H1 (cell line): ENCODE measurements at regions not wholly inside any gene's neighbourhood (a gene's known extent, or its start where the extent isn't known, plus 50 kb on each side); places are given as distances from the start of the nearest gene placed in this dataset.

Experiments
- CTCF ChIA-PET: fragments of 300-600 bp; sonication (Branson Sonifier 250); formaldehyde crosslinking; loops from one replicate; lab custom pipeline; 2021; ENCODE audit not compliant: partially characterized antibody; lab: Charles Lee
- POLR2A ChIA-PET: fragments of 300-600 bp; sonication (Branson Sonifier 250); formaldehyde crosslinking; loops from one replicate; lab custom pipeline; 2021; ENCODE audit warnings: inconsistent platforms; ENCODE audit not compliant: partially characterized antibody; lab: Charles Lee
- DNase-seq, 2 experiments: peaks; one replicate each; pipeline versions ENCODE4 v3.0.0 to v3.0.0-alpha.2; 2010 to 2022; ENCODE audit warnings: low spot score in 2 of 2, low read depth in 1 of 2, mixed read lengths in 1 of 2
- FAIRE-seq: peaks from 2 replicates; lab custom pipeline; 2011; peaks lifted over from hg19 to GRCh38; lab: Jason Lieb, UNC
- H2AFZ ChIP-seq: 2 replicates; pipeline ENCODE4 v1.8.1; 2012; ENCODE audit warnings: low read length, inconsistent platforms
- H2AK5ac ChIP-seq: 2 replicates; pipeline ENCODE4 v1.6.1; 2013; ENCODE audit warnings: low read depth, low read length
- H2BK120ac ChIP-seq: replicated peaks from 2 replicates; pipeline ENCODE3; 2013; ENCODE audit warnings: low read depth, low read length, inconsistent platforms
- H2BK12ac ChIP-seq: 2 replicates; pipeline ENCODE4 v1.6.1; 2013; ENCODE audit warnings: low read depth, low read length
- H2BK15ac ChIP-seq: 2 replicates; pipeline ENCODE4 v1.6.1; 2013; ENCODE audit warnings: low read length
- H2BK20ac ChIP-seq: 2 replicates; pipeline ENCODE4 v1.6.1; 2013; ENCODE audit warnings: low read length
- H2BK5ac ChIP-seq: 2 replicates; pipeline ENCODE4 v1.6.1; 2013; ENCODE audit warnings: low read depth, low read length
- H3K14ac ChIP-seq: 2 replicates; pipeline ENCODE4 v1.6.1; 2013; ENCODE audit warnings: inconsistent platforms; ENCODE audit not compliant: insufficient read length
- H3K18ac ChIP-seq: 2 replicates; pipeline ENCODE4 v1.6.1; 2013; ENCODE audit warnings: low read length; ENCODE audit errors: extremely low read depth
- H3K23ac ChIP-seq: 2 replicates; pipeline ENCODE4 v1.6.1; 2013; ENCODE audit warnings: inconsistent platforms; ENCODE audit not compliant: insufficient read length
- H3K23me2 ChIP-seq: 2 replicates; pipeline ENCODE4 v1.6.1; 2013; ENCODE audit warnings: low read depth, low read length
- H3K27ac ChIP-seq: 2 replicates; pipeline ENCODE4 v1.6.1; 2011; ENCODE audit warnings: low read depth, low read length, inconsistent platforms
- H3K27me3 ChIP-seq, 4 experiments: replicated peaks in 1 of 4; 1 replicate in 1 of 4; 2 replicates in 3 of 4; pipeline versions ENCODE4 v1.6.1 to v1.8.1; 2011 to 2013; ENCODE audit warnings: low read length in 3 of 4, mild to moderate bottlenecking in 3 of 4, inconsistent platforms in 2 of 4, mixed read lengths in 2 of 4, moderate library complexity in 1 of 4; ENCODE audit not compliant: control insufficient read depth in 3 of 4, insufficient read depth in 3 of 4; ENCODE audit errors: extremely low read depth in 1 of 4
- H3K36me3 ChIP-seq, 4 experiments: 2 replicates each; pipeline versions ENCODE4 v1.6.1 to v1.8.1; 2011 to 2013; ENCODE audit warnings: mild to moderate bottlenecking in 4 of 4, low read length in 3 of 4, moderate library complexity in 2 of 4, control low read depth in 1 of 4, inconsistent platforms in 1 of 4; ENCODE audit not compliant: insufficient read depth in 4 of 4, control insufficient read depth in 2 of 4
- H3K4ac ChIP-seq: replicated peaks from 2 replicates; pipeline ENCODE3; 2013; ENCODE audit warnings: low read length, low read depth, mixed read lengths, inconsistent platforms; ENCODE audit not compliant: insufficient read length
- H3K4me1 ChIP-seq, 4 experiments: replicated peaks in 1 of 4; 1 replicate in 1 of 4; 2 replicates in 3 of 4; pipeline versions ENCODE4 v1.6.1 to v1.8.1; 2011 to 2013; ENCODE audit warnings: low read length in 3 of 4, inconsistent platforms in 2 of 4, mixed read lengths in 1 of 4; ENCODE audit not compliant: insufficient read depth in 4 of 4, control insufficient read depth in 3 of 4
- H3K4me2 ChIP-seq, 2 experiments: 2 replicates each; pipeline versions ENCODE4 v1.6.1 to v1.8.1; 2011 to 2013; ENCODE audit warnings: low read depth in 2 of 2, low read length in 2 of 2, control low read depth in 1 of 2, inconsistent platforms in 1 of 2, mild to moderate bottlenecking in 1 of 2; ENCODE audit not compliant: insufficient read depth in 1 of 2
- H3K4me3 ChIP-seq, 4 experiments: fragments of 200-600, 300-600 bp in 1 of 4; sonication (generic), shearing (Covaris generic), sonication (Bioruptor Twin) in 1 of 4; 2 replicates each; pipeline versions ENCODE4 v1.5.1 to v1.8.1; 2011 to 2016; ENCODE audit warnings: low read length in 4 of 4, low read depth in 3 of 4, control low read depth in 2 of 4, inconsistent platforms in 2 of 4, mild to moderate bottlenecking in 2 of 4, mixed read lengths in 1 of 4, moderate library complexity in 1 of 4; ENCODE audit not compliant: insufficient read depth in 2 of 4; ENCODE audit errors: extremely low read depth in 1 of 4
- H3K56ac ChIP-seq: replicated peaks from 2 replicates; pipeline ENCODE3; 2013; ENCODE audit warnings: low read depth, mild to moderate bottlenecking, mixed read lengths, low read length, inconsistent platforms; ENCODE audit not compliant: insufficient read length
- H3K79me1 ChIP-seq: 2 replicates; pipeline ENCODE4 v1.6.1; 2013; ENCODE audit warnings: low read depth, low read length, control low read depth
- H3K79me2 ChIP-seq, 2 experiments: 2 replicates each; pipeline versions ENCODE4 v1.6.1 to v1.8.1; 2012 to 2013; ENCODE audit warnings: low read length in 2 of 2, mild to moderate bottlenecking in 2 of 2, inconsistent platforms in 1 of 2; ENCODE audit not compliant: insufficient read depth in 2 of 2, control insufficient read depth in 1 of 2
- H3K9ac ChIP-seq, 4 experiments: replicated peaks in 1 of 4; 1 replicate in 1 of 4; 2 replicates in 3 of 4; pipeline versions ENCODE4 v1.6.1 to v1.8.1; 2011 to 2013; ENCODE audit warnings: low read depth in 3 of 4, low read length in 3 of 4, control low read depth in 2 of 4, mild to moderate bottlenecking in 2 of 4, moderate library complexity in 2 of 4, inconsistent platforms in 1 of 4; ENCODE audit errors: extremely low read depth in 1 of 4
- H3K9me3 ChIP-seq, 2 experiments: 2 replicates each; pipeline versions ENCODE4 v1.6.1 to v1.8.1; 2012 to 2013; ENCODE audit warnings: mild to moderate bottlenecking in 2 of 2, moderate library complexity in 2 of 2, control low read depth in 1 of 2, inconsistent platforms in 1 of 2, low read depth in 1 of 2, low read length in 1 of 2, mixed read lengths in 1 of 2; ENCODE audit not compliant: insufficient read depth in 2 of 2
- H4K20me1 ChIP-seq, 2 experiments: replicated peaks in 1 of 2; 2 replicates each; pipeline versions ENCODE3 to v1.8.1; 2011 to 2013; ENCODE audit warnings: inconsistent platforms in 2 of 2, low read length in 2 of 2, mild to moderate bottlenecking in 1 of 2; ENCODE audit not compliant: insufficient read depth in 2 of 2, control insufficient read depth in 1 of 2
- H4K5ac ChIP-seq: 2 replicates; pipeline ENCODE4 v1.6.1; 2013; ENCODE audit warnings: low read length, low read depth, mixed read lengths, inconsistent platforms; ENCODE audit not compliant: insufficient read length
- H4K8ac ChIP-seq: 2 replicates; pipeline ENCODE4 v1.8.0; 2013; ENCODE audit warnings: mild to moderate bottlenecking, moderate library complexity, low read length, inconsistent platforms; ENCODE audit not compliant: insufficient read depth; ENCODE audit errors: extremely low read depth
- H4K91ac ChIP-seq: replicated peaks from 2 replicates; pipeline ENCODE3; 2013; ENCODE audit warnings: low read length, mixed read lengths, inconsistent platforms; ENCODE audit not compliant: insufficient read length
- CBX8 ChIP-seq: fragments of 300-800, 300-1000 bp; sonication (generic); IDR thresholded peaks from 2 replicates; pipeline ENCODE4 v1.7.1; 2016; ENCODE audit warnings: low read depth, low read length, borderline replicate concordance
- RAD21 ChIP-seq, 2 experiments: IDR thresholded peaks in 1 of 2; conservative IDR thresholded peaks in 1 of 2; 2 replicates each; pipeline ENCODE4 v1.6.1; 2011; ENCODE audit warnings: low read depth in 2 of 2, low read length in 2 of 2, improper control_type of control experiment in 1 of 2, inconsistent platforms in 1 of 2, mild to moderate bottlenecking in 1 of 2, moderate library complexity in 1 of 2
- SIX5 ChIP-seq: IDR thresholded peaks from 2 replicates; pipeline ENCODE4 v1.6.1; 2011; ENCODE audit warnings: mild to moderate bottlenecking, low read depth, low read length
- whole genome bisulfite sequencing, 2 experiments: shearing (Covaris generic) in 1 of 2; methylation state at CpG; one replicate each; pipeline versions ENCODE4 v1.1.6 to v1.1.7; 2013 to 2015; ENCODE audit warnings: low lambda C conversion rate in 2 of 2, mixed read lengths in 2 of 2, inconsistent platforms in 1 of 2, low coverage in 1 of 2, missing lambda C conversion rate in 1 of 2; ENCODE audit not compliant: insufficient replicate concordance in 2 of 2, insufficient coverage in 1 of 2, insufficient read length in 1 of 2; ENCODE audit errors: extremely low coverage in 1 of 2, missing lambda C conversion rate in 1 of 2; 5-methylcytosine and 5-hydroxymethylcytosine counted together
- TF ChIP-seq, protein P1 (sequence below), 3 experiments: IDR thresholded peaks; 1 replicate in 2 of 3; 2 replicates in 1 of 3; pipeline versions ENCODE4 v1.5.1 to v1.6.1; 2011; ENCODE audit warnings: low read length in 3 of 3, mild to moderate bottlenecking in 3 of 3, inconsistent platforms in 2 of 3, low read depth in 1 of 3, moderate library complexity in 1 of 3; ENCODE audit not compliant: insufficient read depth in 1 of 3; ENCODE audit errors: control extremely low read depth in 1 of 3

DNA sequence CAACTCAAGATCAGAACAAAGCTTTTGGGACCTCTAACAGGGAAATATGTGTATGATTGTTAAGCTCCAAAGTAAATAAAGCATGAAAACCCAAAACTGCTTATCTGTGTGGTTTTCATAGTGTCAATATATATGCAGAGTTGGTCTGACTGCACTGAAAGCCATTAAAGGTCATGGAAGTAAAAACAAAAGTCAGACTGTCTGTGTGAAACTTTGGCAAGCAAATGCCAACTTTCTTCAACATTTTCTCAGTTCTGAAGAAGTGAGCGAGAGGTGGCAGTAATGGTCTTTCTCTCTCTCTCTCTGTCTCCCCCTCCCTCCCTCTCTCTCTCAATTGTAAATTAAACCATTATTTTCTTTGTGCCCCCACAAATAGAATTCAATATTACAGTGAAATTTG lies 100.1 kb upstream of the S1PR1 start:
- H3K4ac ChIP-seq = no peak overlapping the region
- H3K79me2 ChIP-seq = no peaks in the 10 kb centered on the region
- peak overlapping the region in 1 of 4 experiments; percentile 42; a peak in 1 of 8 replicates for H3K4me3 ChIP-seq
- no peaks in the 10 kb centered on the region for H3K23me2 ChIP-seq
- H3K23ac ChIP-seq = no peak overlapping the region
- no peak overlapping the region for H3K27ac ChIP-seq
- no peak overlapping the region for H2BK20ac ChIP-seq
- no peak overlapping the region for H3K14ac ChIP-seq
- H3K9ac ChIP-seq = no peak overlapping the region
- no peaks in the 10 kb centered on the region for H3K27me3 ChIP-seq
- DNase-seq = no peak
- TF ChIP-seq CBX8 (no peak), RAD21 (IDR thresholded peaks at IDR 0.05 in 1 of 2, conservative IDR thresholded peaks at IDR 0.05 in 1 of 2; ENCODE audit: low read depth in 2 of 2, low read length in 2 of 2) (peak; percentile 73), SIX5 (no peak)
- TF ChIP-seq, protein P1, sequence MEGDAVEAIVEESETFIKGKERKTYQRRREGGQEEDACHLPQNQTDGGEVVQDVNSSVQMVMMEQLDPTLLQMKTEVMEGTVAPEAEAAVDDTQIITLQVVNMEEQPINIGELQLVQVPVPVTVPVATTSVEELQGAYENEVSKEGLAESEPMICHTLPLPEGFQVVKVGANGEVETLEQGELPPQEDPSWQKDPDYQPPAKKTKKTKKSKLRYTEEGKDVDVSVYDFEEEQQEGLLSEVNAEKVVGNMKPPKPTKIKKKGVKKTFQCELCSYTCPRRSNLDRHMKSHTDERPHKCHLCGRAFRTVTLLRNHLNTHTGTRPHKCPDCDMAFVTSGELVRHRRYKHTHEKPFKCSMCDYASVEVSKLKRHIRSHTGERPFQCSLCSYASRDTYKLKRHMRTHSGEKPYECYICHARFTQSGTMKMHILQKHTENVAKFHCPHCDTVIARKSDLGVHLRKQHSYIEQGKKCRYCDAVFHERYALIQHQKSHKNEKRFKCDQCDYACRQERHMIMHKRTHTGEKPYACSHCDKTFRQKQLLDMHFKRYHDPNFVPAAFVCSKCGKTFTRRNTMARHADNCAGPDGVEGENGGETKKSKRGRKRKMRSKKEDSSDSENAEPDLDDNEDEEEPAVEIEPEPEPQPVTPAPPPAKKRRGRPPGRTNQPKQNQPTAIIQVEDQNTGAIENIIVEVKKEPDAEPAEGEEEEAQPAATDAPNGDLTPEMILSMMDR (IDR thresholded peaks at IDR 0.05; ENCODE audit: control extremely low read depth in 1 of 3, insufficient read depth in 1 of 3, low read depth in 1 of 3, low read length in 3 of 3) = peak in 2 of 3 experiments; percentile 38 to 53; a peak in 2 of 4 replicates
- H2BK120ac ChIP-seq = no peak overlapping the region
- no peak overlapping the region for H4K91ac ChIP-seq
- ChIA-PET CTCF (interaction anchor here (0.7 to 6.9 kb wide), 14 partner anchors 9 to 339 kb away, joined by 3 to 82 read pairs (median 4); no protein-coding TSS in a partner anchor), POLR2A (no interaction called here)
- no peaks in the 10 kb centered on the region for H3K36me3 ChIP-seq
- H3K18ac ChIP-seq = no peak overlapping the region
- no peak overlapping the region for H2BK15ac ChIP-seq
- H4K20me1 ChIP-seq = peaks cover 0 to 1% of the 10 kb centered on the region in 2 experiments
- 6% methylated on average over 1 of the region's 1 CpG; no CpG with 5 or more reads in 1 of the 2 experiments for WGBS, 2 experiments
- H2BK5ac ChIP-seq = no peak overlapping the region
- peaks cover 0 to 10% (median 1%) of the 10 kb centered on the region in 4 experiments; a peak in 2 of 7 replicates for H3K4me1 ChIP-seq
- H2BK12ac ChIP-seq = no peak overlapping the region
- no peaks in the 10 kb centered on the region for H3K9me3 ChIP-seq
- no peaks in the 10 kb centered on the region for H3K79me1 ChIP-seq
- no peak overlapping the region for H3K56ac ChIP-seq
- peak overlapping the region; percentile 17 to 62; a peak in 2 of 4 replicates for H3K4me2 ChIP-seq
- no peak overlapping the region for H2AK5ac ChIP-seq
- H2AFZ ChIP-seq = 0 out of 2 replicates have a peak overlapping the region, but pooled peaks have one; percentile 45
- FAIRE-seq = peak; percentile 85
- H4K8ac ChIP-seq = no peak overlapping the region
- peak overlapping the region; percentile 86 for H4K5ac ChIP-seq
